SK-N-SH (cell line): ENCODE measurements at regions not wholly inside any gene's neighbourhood (a gene's known extent, or its start where the extent isn't known, plus 50 kb on each side); places are given as distances from the start of the nearest gene placed in this dataset.

Experiments used
- CTCF ChIP-seq: fragments of 200-600 bp; sonication (generic); IDR thresholded peaks from 2 replicates; pipeline ENCODE4 v1.6.1; 2017; ENCODE audit warnings: antibody characterized with exemption, mild to moderate bottlenecking, moderate library complexity
- EZH2phosphoT487 ChIP-seq: fragments of 200-600 bp; sonication (generic); IDR thresholded peaks from 2 replicates; pipeline ENCODE4 v1.6.1; 2017; ENCODE audit warnings: low read depth, mixed run types, mild to moderate bottlenecking, antibody characterized with exemption, moderate library complexity, borderline replicate concordance
- MAX ChIP-seq: IDR thresholded peaks from 2 replicates; pipeline ENCODE4 v1.4.0; 2012; ENCODE audit warnings: low read depth
- MXI1 ChIP-seq: IDR thresholded peaks from 2 replicates; pipeline ENCODE4 v1.6.1; 2012; ENCODE audit warnings: mild to moderate bottlenecking, low read depth, low read length, improper control_type of control experiment
- POLR2AphosphoS5 ChIP-seq: IDR thresholded peaks from 2 replicates; pipeline ENCODE4 v1.6.1; 2012; ENCODE audit warnings: low read depth, low read length
- SIN3A ChIP-seq: IDR thresholded peaks from 2 replicates; pipeline ENCODE4 v1.6.1; 2012; ENCODE audit warnings: low read depth, mild to moderate bottlenecking, low read length, moderate library complexity, borderline replicate concordance
- USF2 ChIP-seq: fragments of 150-350 bp; IDR thresholded peaks from 2 replicates; pipeline ENCODE4 v1.6.1; 2017; ENCODE audit warnings: antibody characterized with exemption, low read length, low read depth, borderline replicate concordance

- TF ChIP-seq MXI1, result no peak
- no peak for TF ChIP-seq CTCF
- TF ChIP-seq POLR2AphosphoS5, result no peak
- no peak for TF ChIP-seq SIN3A
- no peak for TF ChIP-seq MAX
- TF ChIP-seq USF2, result no peak
- TF ChIP-seq EZH2phosphoT487, result no peak
Observed at GRCh38 chr5:168163966-168164365, 127.5 kb upstream of the WWC1 start.
